GM12878 (cell line): ENCODE measurements at regions not wholly inside any gene's neighbourhood (a gene's known extent, or its start where the extent isn't known, plus 50 kb on each side); places are given as distances from the start of the nearest gene placed in this dataset.

ENCODE experiments used
- ATAC-seq: fragments of 200-7000 bp; cut with Tn5 transposase; 3 replicates; pipeline ENCODE4 v1.9.1; 2020; ENCODE audit warnings: mild to moderate bottlenecking, moderate library complexity
- BruUV-seq: library from RNA; stranded (reverse); fragments of 400-500 nt; replicated peaks from 2 replicates; lab custom pipeline; 2021; lab: Mats Ljungman, UMichigan
- CTCF ChIA-PET: fragments of 300-600 bp; sonication (Branson Sonifier 250); formaldehyde crosslinking; extraction: SDS; loops from one replicate; lab custom pipeline; 2021; ENCODE audit warnings: inconsistent platforms; lab: Yijun Ruan, JAX
- POLR2A ChIA-PET: fragments of 350-600 bp; formaldehyde crosslinking; extraction: SDS; loops from one replicate; lab custom pipeline; 2021; ENCODE audit warnings: inconsistent platforms; lab: Charles Lee
- RAD21 ChIA-PET: fragments of 300-600 bp; sonication (Branson Sonifier 250); formaldehyde crosslinking; loops from one replicate; lab custom pipeline; 2023; ENCODE audit warnings: antibody characterized with exemption; ENCODE audit not compliant: unreplicated experiment; lab: Charles Lee
- SMC1A ChIA-PET: fragments of 300-600 bp; sonication (Branson Sonifier 250); formaldehyde crosslinking; loops from one replicate; lab custom pipeline; 2023; ENCODE audit not compliant: unreplicated experiment, uncharacterized antibody; lab: Charles Lee
- DNase-seq: peaks from one replicate; pipeline ENCODE4 v3.0.0-alpha.2; 2011; ENCODE audit warnings: low read depth, low spot score
- FAIRE-seq: peaks from 3 replicates; lab custom pipeline; 2011; peaks lifted over from hg19 to GRCh38; lab: Jason Lieb, UNC
- H2AFZ ChIP-seq: 2 replicates; pipeline ENCODE4 v1.6.0; 2011; ENCODE audit warnings: low read depth, low read length, control low read depth; ENCODE audit not compliant: control insufficient read depth
- H3K27ac ChIP-seq: 2 replicates; pipeline ENCODE4 v1.5.1; 2011; ENCODE audit warnings: control low read depth; ENCODE audit not compliant: control insufficient read depth, insufficient read depth
- H3K27me3 ChIP-seq, 2 experiments: replicated peaks in 1 of 2; 2 replicates each; pipeline versions ENCODE4 v1.6.0 to v1.6.1; 2011; ENCODE audit warnings: low read length in 1 of 2; ENCODE audit not compliant: control insufficient read depth in 2 of 2, insufficient read depth in 2 of 2
- H3K36me3 ChIP-seq, 2 experiments: 2 replicates each; pipeline ENCODE4 v1.5.1; 2011; ENCODE audit warnings: low read length in 1 of 2; ENCODE audit not compliant: control insufficient read depth in 2 of 2, insufficient read depth in 2 of 2
- H3K4me1 ChIP-seq: 2 replicates; pipeline ENCODE4 v1.6.1; 2011; ENCODE audit warnings: mild to moderate bottlenecking, low read length, moderate library complexity, mixed read lengths; ENCODE audit not compliant: control insufficient read depth, insufficient read depth
- H3K4me2 ChIP-seq: 2 replicates; pipeline ENCODE4 v1.6.0; 2011; ENCODE audit warnings: control low read depth; ENCODE audit not compliant: control insufficient read depth, insufficient read depth
- H3K4me3 ChIP-seq: fragments of 200-600 bp; sonication (generic); 2 replicates; pipeline ENCODE4 v1.5.1; 2016
- H3K79me2 ChIP-seq: 2 replicates; pipeline ENCODE4 v1.6.0; 2011; ENCODE audit warnings: low read length; ENCODE audit not compliant: control insufficient read depth, insufficient read depth
- H3K9ac ChIP-seq: 2 replicates; pipeline ENCODE4 v1.8.0; 2011; ENCODE audit warnings: low read length, control low read depth, mixed read lengths; ENCODE audit not compliant: control insufficient read depth, insufficient read depth
- H3K9me3 ChIP-seq: replicated peaks from 3 replicates; pipeline ENCODE4 v1.5.1; 2011; ENCODE audit warnings: mild to moderate bottlenecking, low read length; ENCODE audit not compliant: control insufficient read depth, insufficient read depth
- H4K20me1 ChIP-seq: 2 replicates; pipeline ENCODE4 v1.6.0; 2011; ENCODE audit not compliant: control insufficient read depth, insufficient read depth
- CTCF ChIP-seq, 3 experiments: IDR thresholded peaks in 2 of 3; conservative IDR thresholded peaks in 1 of 3; 2 replicates each; pipeline ENCODE4 v1.5.1; 2011; ENCODE audit warnings: low read depth in 3 of 3, low read length in 3 of 3, mild to moderate bottlenecking in 3 of 3, control low read depth in 2 of 3, moderate library complexity in 2 of 3, inconsistent platforms in 1 of 3, mixed read lengths in 1 of 3; ENCODE audit not compliant: control insufficient read depth in 2 of 3, insufficient read depth in 1 of 3; ENCODE audit errors: extremely low read depth in 1 of 3
- ZBED1 ChIP-seq: IDR thresholded peaks from 2 replicates; pipeline ENCODE4 v1.6.1; 2016; ENCODE audit warnings: borderline replicate concordance
- WGBS: methylation state at CpG from one replicate; pipeline ENCODE4 v1.1.6; 2016; ENCODE audit warnings: low lambda C conversion rate; ENCODE audit not compliant: insufficient replicate concordance, insufficient coverage; ENCODE audit errors: missing lambda C conversion rate; 5-methylcytosine and 5-hydroxymethylcytosine counted together
- in situ Hi-C: fragments of 300-500 bp; cut with MboI; formaldehyde crosslinking; loops from 9 replicates; pipeline ENCODE4 v1.14.3; 2018; ENCODE audit warnings: mixed read lengths
- intact Hi-C: fragments of 100-400 bp; cut with micrococcal nuclease; formaldehyde crosslinking; loops from one replicate; pipeline ENCODE4 v1.14.2; 2022; ENCODE audit not compliant: unreplicated experiment
- TF ChIP-seq, protein P1 (sequence below): fragments of 450-650 bp; IDR thresholded peaks from 2 replicates; pipeline ENCODE4 v1.6.1; 2017; ENCODE audit warnings: mild to moderate bottlenecking

DNA sequence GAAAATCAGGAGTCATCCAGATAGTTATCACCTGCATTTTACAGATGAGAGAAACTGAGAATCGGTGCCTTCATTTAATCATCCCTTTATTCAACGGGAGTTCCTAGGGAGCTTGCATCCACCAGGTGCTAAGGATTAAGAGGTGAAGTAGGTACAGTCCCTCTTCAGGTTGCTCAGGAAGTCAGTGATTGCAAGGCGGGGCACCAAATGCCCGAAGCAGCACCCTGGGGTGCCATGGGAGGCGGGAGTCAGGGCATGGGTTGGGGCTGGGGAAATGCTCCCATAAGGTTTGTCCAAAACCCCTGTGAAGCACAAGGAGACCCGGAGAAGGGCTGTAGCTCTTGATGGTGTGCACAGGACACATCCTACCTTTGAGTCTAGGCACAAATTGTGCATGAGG, 98.8 kb upstream of the KLF4 start:
- WGBS: 19% methylated on average over 6 of the region's 6 CpGs
- no peak for DNase-seq
- Histone ChIP-seq H3K9me3 (no peaks in the 10 kb centered on the region), H3K27me3 (peaks cover 0 to 2% of the 10 kb centered on the region in 2 experiments; a peak in 1 of 4 replicates), H4K20me1 (no peaks in the 10 kb centered on the region), H3K4me2 (no peak overlapping the region), H3K79me2 (no peaks in the 10 kb centered on the region), H3K36me3 (no peaks in the 10 kb centered on the region), H3K9ac (no peak overlapping the region), H3K4me1 (no peaks in the 10 kb centered on the region), H3K27ac (no peak overlapping the region), H3K4me3 (no peak overlapping the region), H2AFZ (no peak overlapping the region)
- POLR2A ChIA-PET: no interaction called here
- no peak for FAIRE-seq
- in situ Hi-C loops (no loop called here), intact Hi-C loops (no loop called here)
- no TSS peak for BruUV-seq
- RAD21 ChIA-PET: no interaction called here
- TF ChIP-seq, protein P1, sequence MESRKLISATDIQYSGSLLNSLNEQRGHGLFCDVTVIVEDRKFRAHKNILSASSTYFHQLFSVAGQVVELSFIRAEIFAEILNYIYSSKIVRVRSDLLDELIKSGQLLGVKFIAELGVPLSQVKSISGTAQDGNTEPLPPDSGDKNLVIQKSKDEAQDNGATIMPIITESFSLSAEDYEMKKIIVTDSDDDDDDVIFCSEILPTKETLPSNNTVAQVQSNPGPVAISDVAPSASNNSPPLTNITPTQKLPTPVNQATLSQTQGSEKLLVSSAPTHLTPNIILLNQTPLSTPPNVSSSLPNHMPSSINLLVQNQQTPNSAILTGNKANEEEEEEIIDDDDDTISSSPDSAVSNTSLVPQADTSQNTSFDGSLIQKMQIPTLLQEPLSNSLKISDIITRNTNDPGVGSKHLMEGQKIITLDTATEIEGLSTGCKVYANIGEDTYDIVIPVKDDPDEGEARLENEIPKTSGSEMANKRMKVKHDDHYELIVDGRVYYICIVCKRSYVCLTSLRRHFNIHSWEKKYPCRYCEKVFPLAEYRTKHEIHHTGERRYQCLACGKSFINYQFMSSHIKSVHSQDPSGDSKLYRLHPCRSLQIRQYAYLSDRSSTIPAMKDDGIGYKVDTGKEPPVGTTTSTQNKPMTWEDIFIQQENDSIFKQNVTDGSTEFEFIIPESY: no peak
- TF ChIP-seq CTCF (IDR thresholded peaks at IDR 0.05 in 2 of 3, conservative IDR thresholded peaks at IDR 0.05 in 1 of 3; ENCODE audit: control insufficient read depth in 2 of 3, extremely low read depth in 1 of 3, insufficient read depth in 1 of 3, low read depth in 3 of 3, low read length in 3 of 3) (no peak), ZBED1 (no peak)
- CTCF ChIA-PET: no interaction called here
- no peak for ATAC-seq
- SMC1A ChIA-PET: interaction anchor here (0.5 kb wide), 1 partner anchor 44 kb away, joined by 3 read pairs; no protein-coding TSS in a partner anchor
